Aorta (tissue), 5 donors: ENCODE measurements at regions not wholly inside any gene's neighbourhood (a gene's known extent, or its start where the extent isn't known, plus 50 kb on each side); places are given as distances from the start of the nearest gene placed in this dataset.

Experiments
- ATAC-seq: fragments of 200-7000 bp; cut with Tn5 transposase; one replicate; pipeline ENCODE4 v1.9.1; 2022; ENCODE audit warnings: moderate library complexity; ENCODE audit not compliant: low FRiP score
- DNase-seq, 2 donors: peaks; one replicate each; pipeline ENCODE4 v3.0.0-alpha.2; 2020
- H3K27ac ChIP-seq, 2 donors: one replicate each; pipeline ENCODE4 v1.5.1; 2013; ENCODE audit warnings: low read length in 2 of 2, mild to moderate bottlenecking in 2 of 2, moderate library complexity in 2 of 2, control low read depth in 1 of 2, inconsistent platforms in 1 of 2, low read depth in 1 of 2
- H3K27me3 ChIP-seq, 2 donors: one replicate each; pipeline ENCODE4 v1.6.1; 2013; ENCODE audit warnings: control low read depth in 1 of 2, low read length in 1 of 2, mild to moderate bottlenecking in 1 of 2, moderate library complexity in 1 of 2; ENCODE audit not compliant: insufficient read depth in 2 of 2, control insufficient read depth in 1 of 2
- H3K36me3 ChIP-seq, 2 donors: one replicate each; pipeline ENCODE4 v1.6.1; 2013; ENCODE audit warnings: control low read depth in 1 of 2, low read length in 1 of 2, mild to moderate bottlenecking in 1 of 2; ENCODE audit not compliant: insufficient read depth in 2 of 2, control insufficient read depth in 1 of 2
- H3K4me1 ChIP-seq, 2 donors: one replicate each; pipeline ENCODE4 v1.6.1; 2013; ENCODE audit warnings: low read length in 2 of 2, control low read depth in 1 of 2, mild to moderate bottlenecking in 1 of 2, moderate library complexity in 1 of 2; ENCODE audit not compliant: insufficient read depth in 2 of 2, control insufficient read depth in 1 of 2
- H3K4me3 ChIP-seq, 2 donors: one replicate each; pipeline ENCODE4 v1.5.1; 2013; ENCODE audit warnings: low read length in 2 of 2, control low read depth in 1 of 2, mild to moderate bottlenecking in 1 of 2
- H3K9me3 ChIP-seq: one replicate; pipeline ENCODE4 v1.6.1; 2013; ENCODE audit warnings: mild to moderate bottlenecking, low read length; ENCODE audit not compliant: control insufficient read depth
- WGBS, 2 donors: extraction: QIAGEN DNeasy Blood & Tissue Kit; methylation state at CpG; one replicate each; pipeline ENCODE4 v1.1.7; 2013; 5-methylcytosine and 5-hydroxymethylcytosine counted together
- intact Hi-C, 2 donors: fragments of 100-400 bp; cut with DNase I; formaldehyde crosslinking; loops; one replicate each; pipeline versions ENCODE4 v1.14.2 to v1.15.0; 2022
- donor health status: healthy with polysubstance abuse.
- donor health status: Bipolar disorder and iron deficiency.
- donor health status: DM: no; HTN: no; CAD: no.
- donor health status: DM: no; HTN: no; CAD: no.
- donor health status: DM: yes; HTN: yes; CAD: no.

DNA sequence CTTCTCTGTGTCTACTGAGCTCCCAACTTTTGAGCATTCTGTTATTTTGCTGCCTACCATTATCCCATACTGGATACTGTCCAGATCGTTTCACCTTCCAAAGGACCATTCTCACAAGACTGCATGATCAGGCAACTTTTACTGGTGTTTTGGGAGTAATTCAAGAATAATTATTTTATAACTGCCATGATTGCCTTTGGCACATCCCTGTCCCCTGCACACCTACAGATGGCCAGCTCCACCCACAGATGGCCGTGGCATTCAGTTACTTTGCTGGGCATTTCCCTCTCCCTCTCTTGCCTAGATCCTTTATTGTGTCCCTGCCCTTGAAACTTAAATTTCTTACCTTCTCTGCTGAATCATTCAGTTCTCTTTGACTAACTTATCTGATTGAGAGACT, 263.9 kb downstream of the DIPK2A start:
- intact Hi-C loops, result no loop called here
- no peaks in the 10 kb centered on the region for H3K9me3 ChIP-seq
- H3K4me3 ChIP-seq, result no peak overlapping the region

DNA sequence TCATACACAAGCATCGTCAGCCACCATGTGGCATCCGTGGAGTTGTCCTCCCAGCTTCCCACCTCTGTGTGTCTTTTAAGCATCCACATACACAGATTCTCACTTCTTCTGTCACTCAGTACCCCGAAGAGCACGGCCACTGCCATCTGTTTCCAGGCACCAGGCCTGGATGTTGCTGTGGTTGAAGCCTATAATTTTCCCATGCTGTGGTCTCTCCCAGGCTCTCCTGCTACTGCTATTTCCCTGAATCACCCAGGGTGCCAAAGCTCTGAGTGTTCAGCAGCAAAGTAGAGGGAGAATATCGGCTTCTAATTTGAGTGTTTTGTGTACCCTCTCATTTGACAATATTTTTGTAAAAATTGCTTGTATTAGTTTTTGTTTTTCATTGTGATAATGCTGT, 265.7 kb downstream of the DIPK2A start:
- no peaks in the 10 kb centered on the region for H3K27me3 ChIP-seq
- 95 to 96% methylated on average over 5 of the region's 5 CpGs for WGBS, 2 donors
- no peak for DNase-seq
- no peaks in the 10 kb centered on the region for H3K9me3 ChIP-seq
- intact Hi-C loops, result no loop called here
- H3K4me1 ChIP-seq, result no peaks in the 10 kb centered on the region
- H3K36me3 ChIP-seq, result no peaks in the 10 kb centered on the region
- no peak for ATAC-seq
- H3K27ac ChIP-seq, result no peak overlapping the region
- no peak overlapping the region for H3K4me3 ChIP-seq

More for the DNA sequence above, 263.9 kb downstream of the DIPK2A start:
- WGBS, 2 donors, result 96% methylated on average over 2 of the region's 2 CpGs
- H3K4me1 ChIP-seq, result no peaks in the 10 kb centered on the region
- no peak overlapping the region for H3K27ac ChIP-seq
- DNase-seq (no peak), ATAC-seq (no peak)
- H3K36me3 ChIP-seq, result no peaks in the 10 kb centered on the region
- H3K27me3 ChIP-seq, result no peaks in the 10 kb centered on the region

DNA sequence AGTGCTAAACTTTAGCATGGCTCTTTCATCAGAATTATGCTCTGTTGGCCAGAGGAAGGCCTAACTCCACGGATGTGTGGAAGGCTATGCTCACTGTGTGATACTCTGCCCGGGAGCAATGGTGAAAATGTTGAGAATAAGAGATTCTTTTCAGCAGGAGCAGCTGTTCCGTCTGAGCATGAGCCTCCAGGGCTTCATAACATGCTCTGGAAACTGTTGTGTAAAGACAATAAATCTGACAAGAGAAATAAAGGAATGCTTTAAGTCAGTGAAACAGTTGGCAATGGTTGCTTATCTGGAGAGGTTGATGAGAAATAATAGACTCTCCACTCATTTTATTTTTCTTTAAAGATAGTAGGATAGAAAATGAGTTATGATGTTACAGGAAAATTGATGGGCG, 269.8 kb downstream of the DIPK2A start:
- H3K9me3 ChIP-seq, result no peaks in the 10 kb centered on the region
- no peaks in the 10 kb centered on the region for H3K36me3 ChIP-seq
- 82% methylated on average over 4 of the region's 4 CpGs for WGBS, 2 donors
- H3K4me1 ChIP-seq, result no peaks in the 10 kb centered on the region
- ATAC-seq, result no peak
- H3K27me3 ChIP-seq, result no peaks in the 10 kb centered on the region
- no peak for DNase-seq
- H3K27ac ChIP-seq, result no peak overlapping the region
- H3K4me3 ChIP-seq, result no peak overlapping the region
- intact Hi-C loops, result no loop called here

DNA sequence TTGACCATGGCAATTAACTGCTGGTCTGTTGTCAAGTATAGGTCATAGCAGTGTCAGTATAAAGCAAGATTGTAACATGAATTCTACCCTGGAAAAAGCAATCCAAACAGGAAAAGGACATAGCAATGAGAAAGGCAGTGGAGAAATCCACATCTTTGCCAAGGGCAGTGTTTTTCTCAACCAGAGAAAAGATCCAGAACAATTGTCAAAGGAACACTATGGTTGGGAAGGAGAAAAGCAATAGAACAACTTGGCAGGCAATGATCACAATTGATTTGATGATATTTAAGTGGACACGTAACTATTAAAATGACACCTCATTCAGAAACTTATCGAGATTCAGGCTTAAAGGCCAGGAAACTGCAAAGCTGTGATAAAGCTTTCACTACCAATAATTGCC, 271.1 kb downstream of the DIPK2A start:
- WGBS, 2 donors, result 69 to 86% methylated on average over 2 of the region's 2 CpGs
- DNase-seq (no peak), ATAC-seq (no peak)
- intact Hi-C loops, result no loop called here
- Histone ChIP-seq H3K27ac (no peak overlapping the region), H3K4me3 (no peak overlapping the region), H3K4me1 (no peaks in the 10 kb centered on the region), H3K36me3 (no peaks in the 10 kb centered on the region), H3K9me3 (no peaks in the 10 kb centered on the region), H3K27me3 (no peaks in the 10 kb centered on the region)

DNA sequence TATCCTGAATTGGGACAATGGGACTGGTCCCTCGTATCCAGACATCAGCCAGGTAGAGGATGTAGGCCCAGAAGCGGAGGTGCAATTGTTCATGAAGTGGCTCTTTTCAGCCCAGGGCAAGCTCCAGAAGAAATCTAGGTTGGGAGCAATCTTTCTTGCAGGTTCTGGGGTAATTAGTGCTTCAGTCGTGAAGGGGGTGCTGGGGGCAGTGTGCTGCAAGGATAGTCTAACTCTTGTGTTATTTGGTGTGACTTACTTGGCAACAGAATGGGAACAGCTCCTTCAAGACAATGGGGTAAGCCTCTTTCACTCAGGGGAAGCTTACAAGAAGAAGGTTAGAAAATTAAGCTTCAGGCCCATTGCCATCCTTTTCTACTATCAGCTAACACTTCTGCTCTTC, 273.0 kb downstream of the DIPK2A start:
- intact Hi-C loops, result no loop called here
- no peaks in the 10 kb centered on the region for H3K4me1 ChIP-seq
- no peak for ATAC-seq
- peaks cover 1% of the 10 kb centered on the region for H3K9me3 ChIP-seq
- H3K27ac ChIP-seq, result no peak overlapping the region
- DNase-seq, result no peak
- 85 to 95% methylated on average over 3 of the region's 3 CpGs for WGBS, 2 donors
- no peak overlapping the region for H3K4me3 ChIP-seq
- no peaks in the 10 kb centered on the region for H3K27me3 ChIP-seq
- H3K36me3 ChIP-seq, result no peaks in the 10 kb centered on the region

DNA sequence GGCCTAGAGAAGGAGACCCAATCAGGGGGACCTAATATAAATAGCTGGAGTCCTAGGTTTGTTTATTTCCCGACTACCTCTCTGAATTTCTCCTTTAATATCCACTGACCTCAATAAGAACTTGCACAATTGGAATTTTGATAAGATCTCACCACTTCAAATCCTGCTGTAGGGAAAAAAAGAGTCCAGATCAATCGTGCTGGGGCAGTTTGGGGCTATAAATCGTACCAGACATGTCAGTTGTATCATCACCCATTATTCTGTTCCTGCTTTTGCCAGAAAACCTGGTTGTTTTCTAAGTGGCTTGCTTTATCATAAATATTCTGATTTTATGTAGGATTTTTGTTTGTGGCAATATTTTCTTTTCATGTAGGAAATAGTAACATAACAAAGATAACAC, 281.3 kb downstream of the DIPK2A start:
- no peaks in the 10 kb centered on the region for H3K4me1 ChIP-seq
- H3K27ac ChIP-seq, result no peak overlapping the region
- ATAC-seq (no peak), DNase-seq (no peak)
- intact Hi-C loops, result no loop called here
- H3K9me3 ChIP-seq, result peaks cover 1% of the 10 kb centered on the region
- no peak overlapping the region for H3K4me3 ChIP-seq
- H3K36me3 ChIP-seq, result no peaks in the 10 kb centered on the region
- WGBS, 2 donors, result 78 to 85% methylated on average over 3 of the region's 3 CpGs
- no peaks in the 10 kb centered on the region for H3K27me3 ChIP-seq

DNA sequence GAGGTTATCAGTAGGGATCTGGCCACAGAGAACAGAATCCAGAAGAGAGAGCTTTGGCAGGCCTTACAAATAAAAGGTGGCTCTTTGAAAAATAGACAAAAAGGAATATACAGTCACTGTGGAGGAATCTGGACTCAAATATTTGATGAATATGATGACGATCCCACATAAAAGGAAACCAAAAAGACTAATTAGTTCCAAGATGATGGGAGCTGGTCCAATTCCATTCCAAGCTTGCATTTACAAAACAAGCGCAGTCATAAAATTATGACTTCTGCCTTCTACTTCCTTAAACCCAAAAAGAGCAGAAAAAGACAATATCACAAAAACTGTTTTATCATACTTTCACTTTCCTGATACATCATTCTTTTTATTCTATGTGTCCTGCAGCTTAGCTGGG, 285.8 kb downstream of the DIPK2A start:
- Histone ChIP-seq H3K36me3 (no peaks in the 10 kb centered on the region), H3K9me3 (no peaks in the 10 kb centered on the region), H3K4me3 (no peak overlapping the region), H3K27me3 (no peaks in the 10 kb centered on the region), H3K27ac (no peak overlapping the region), H3K4me1 (no peaks in the 10 kb centered on the region)
- no peak for ATAC-seq
- WGBS, 2 donors, result 75 to 88% methylated on average over 2 of the region's 2 CpGs
- intact Hi-C loops, result no loop called here
- no peak for DNase-seq

DNA sequence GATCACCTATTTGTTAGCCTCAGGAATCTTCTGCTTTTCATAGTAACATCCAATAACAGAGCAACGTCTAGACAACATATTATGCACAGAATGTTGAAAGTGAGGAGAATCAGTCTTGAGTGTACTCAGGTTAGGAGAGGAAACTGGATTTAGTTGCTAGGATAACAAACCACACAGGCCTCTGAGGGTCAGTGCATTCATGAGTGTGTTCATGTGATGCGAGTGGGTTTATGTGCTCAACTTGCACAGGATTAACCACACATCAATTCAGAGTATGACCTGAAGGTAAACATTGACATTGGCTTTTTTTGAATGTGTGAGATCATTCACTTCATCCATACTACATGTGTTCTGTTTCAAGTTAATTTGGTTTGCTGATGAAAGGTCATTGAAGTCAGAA, 287.6 kb downstream of the DIPK2A start:
- no peak overlapping the region for H3K4me3 ChIP-seq
- H3K36me3 ChIP-seq, result no peaks in the 10 kb centered on the region
- H3K27me3 ChIP-seq, result no peaks in the 10 kb centered on the region
- 91 to 95% methylated on average over 2 of the region's 2 CpGs for WGBS, 2 donors
- intact Hi-C loops, result no loop called here
- ATAC-seq (no peak), DNase-seq (no peak)
- no peaks in the 10 kb centered on the region for H3K9me3 ChIP-seq
- H3K4me1 ChIP-seq, result no peaks in the 10 kb centered on the region
- H3K27ac ChIP-seq, result no peak overlapping the region

DNA sequence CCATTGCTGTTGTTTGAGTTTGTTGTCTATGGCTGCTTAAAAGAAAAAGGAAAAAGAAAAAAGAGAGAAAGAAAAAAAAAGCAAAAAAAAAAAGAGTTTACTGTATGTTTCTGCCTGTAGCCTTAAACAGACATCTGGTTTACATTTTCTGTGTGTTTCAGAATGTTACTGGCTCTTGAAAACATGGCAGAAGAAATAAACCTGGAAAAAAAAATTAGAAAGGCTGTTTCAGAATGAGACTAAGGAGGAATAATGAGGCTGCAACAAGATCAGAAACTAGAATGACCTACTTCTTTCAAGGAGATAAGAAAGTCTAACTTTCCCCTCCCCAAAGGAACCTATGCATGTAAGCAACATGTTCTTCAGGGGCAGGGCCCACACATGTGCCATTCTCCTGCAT, 292.1 kb downstream of the DIPK2A start:
- no peak for ATAC-seq
- intact Hi-C loops, result no loop called here
- Histone ChIP-seq H3K4me1 (peaks cover 0 to 2% of the 10 kb centered on the region in 2 donors), H3K27ac (no peak overlapping the region), H3K4me3 (no peak overlapping the region), H3K27me3 (no peaks in the 10 kb centered on the region), H3K9me3 (no peaks in the 10 kb centered on the region), H3K36me3 (no peaks in the 10 kb centered on the region)
- DNase-seq, result no peak
